HFFc6 (cell line): ENCODE measurements at regions not wholly inside any gene's neighbourhood (a gene's known extent, or its start where the extent isn't known, plus 50 kb on each side); places are given as distances from the start of the nearest gene placed in this dataset.

Experiments
- DNase-seq: peaks from one replicate; pipeline ENCODE4 v3.0.0-alpha.2; 2018
- H3K27ac Mint-ChIP-seq: 2 replicates; pipeline ENCODE4 v1.8.0; 2020; ENCODE audit warnings: mild to moderate bottlenecking, mixed read lengths
- H3K27me3 Mint-ChIP-seq: 2 replicates; pipeline ENCODE4 v1.8.0; 2021; ENCODE audit warnings: mild to moderate bottlenecking, moderate library complexity, mixed read lengths; ENCODE audit not compliant: insufficient read depth
- H3K36me3 Mint-ChIP-seq: 2 replicates; pipeline ENCODE4 v1.8.0; 2021; ENCODE audit warnings: low read depth, mixed read lengths
- H3K4me1 Mint-ChIP-seq: 2 replicates; pipeline ENCODE4 v1.8.0; 2020; ENCODE audit warnings: low read depth, mixed read lengths
- H3K4me3 Mint-ChIP-seq: 2 replicates; pipeline ENCODE4 v1.8.0; 2020; ENCODE audit warnings: mild to moderate bottlenecking, moderate library complexity, mixed read lengths
- H3K9me3 Mint-ChIP-seq: 2 replicates; pipeline ENCODE4 v1.8.0; 2020; ENCODE audit warnings: mild to moderate bottlenecking, mixed read lengths
- CTCF ChIP-seq: fragments of 200-600 bp; sonication (generic); IDR thresholded peaks from 2 replicates; pipeline ENCODE4 v1.5.0; 2021; ENCODE audit warnings: antibody characterized with exemption, mild to moderate bottlenecking

DNA sequence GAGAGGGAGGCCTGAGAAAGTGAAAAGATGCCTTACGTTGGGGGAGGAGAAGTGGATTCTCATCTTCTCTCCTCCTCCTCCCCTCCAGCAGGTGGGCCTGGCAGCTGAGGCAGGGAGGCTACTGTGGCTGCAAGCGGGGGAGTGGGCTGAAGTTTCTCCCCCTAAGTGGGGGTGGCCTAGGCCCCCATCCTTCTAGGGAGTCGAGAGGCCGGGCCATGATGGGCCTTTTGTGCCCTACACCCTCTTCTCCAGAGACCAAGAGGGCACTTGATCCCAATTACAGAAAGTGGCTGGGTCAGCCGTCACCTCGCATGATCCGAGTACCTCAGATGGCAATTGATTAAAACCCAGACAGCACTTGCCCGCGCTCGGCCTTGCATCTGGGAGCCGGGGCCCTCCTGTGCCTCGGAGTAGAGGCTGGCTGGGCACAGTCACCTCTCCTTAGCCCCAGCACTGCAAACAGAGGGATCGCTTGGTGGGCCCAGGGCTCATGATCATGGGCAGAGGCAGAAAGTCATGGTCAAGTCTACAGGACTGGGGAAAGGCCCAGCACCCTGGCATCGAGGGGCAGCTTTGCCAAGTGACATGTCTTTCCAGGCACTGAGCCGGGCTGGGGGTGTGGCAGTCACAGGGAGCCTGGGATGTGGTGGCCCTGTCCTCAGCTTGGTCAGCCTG is 78.3 kb downstream of the IRX5 start:
- H3K27me3 Mint-ChIP-seq, result peaks cover 11% of the 10 kb centered on the region

GRCh38 chr16:55009581-55009980 is 78.9 kb downstream of the IRX5 start:
- no peaks in the 10 kb centered on the region for H3K36me3 Mint-ChIP-seq
- peaks cover 11% of the 10 kb centered on the region for H3K27me3 Mint-ChIP-seq
- no peak overlapping the region for H3K27ac Mint-ChIP-seq
- no peak overlapping the region for H3K4me3 Mint-ChIP-seq
- no peak for TF ChIP-seq CTCF
- no peaks in the 10 kb centered on the region for H3K4me1 Mint-ChIP-seq
- no peaks in the 10 kb centered on the region for H3K9me3 Mint-ChIP-seq
- DNase-seq, result no peak

More for the DNA sequence above, 78.3 kb downstream of the IRX5 start:
- Mint-ChIP-seq H3K9me3 (no peaks in the 10 kb centered on the region), H3K4me1 (no peaks in the 10 kb centered on the region), H3K4me3 (no peak overlapping the region), H3K36me3 (no peaks in the 10 kb centered on the region), H3K27ac (no peak overlapping the region)
- no peak for DNase-seq
- no peak for TF ChIP-seq CTCF

DNA sequence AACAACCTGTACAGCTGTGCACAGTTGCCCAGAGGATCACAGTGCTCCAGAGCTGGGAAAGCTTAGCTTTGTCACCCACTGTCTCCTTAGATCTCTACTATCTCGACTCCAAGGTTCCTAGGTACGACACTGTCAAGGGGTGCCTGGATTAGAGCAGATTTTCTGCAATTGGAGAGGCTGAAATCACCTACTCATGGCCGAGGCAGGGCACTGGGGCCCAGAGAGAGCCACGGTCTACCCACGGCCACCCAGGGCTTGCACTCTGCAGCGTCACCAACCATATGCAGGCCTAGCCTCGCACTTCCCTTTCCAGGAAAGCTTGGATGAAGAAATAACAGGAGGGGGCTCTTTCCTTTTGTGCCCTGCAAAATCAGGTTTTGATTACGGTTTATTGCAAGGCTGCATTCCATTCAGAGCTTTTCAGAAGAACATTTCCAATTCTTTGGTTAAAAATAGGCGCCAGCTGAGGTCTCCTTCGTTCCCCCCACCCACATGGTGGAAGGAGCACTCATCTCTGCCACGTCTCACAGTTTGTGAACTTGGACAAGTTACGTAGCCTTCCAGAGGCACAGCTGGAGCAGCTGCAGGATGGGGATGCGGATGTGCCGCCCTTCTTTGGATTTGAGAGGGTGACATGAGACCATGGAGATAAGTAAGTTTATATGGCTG is 80.0 kb downstream of the IRX5 start:
- DNase-seq, result no peak
- H3K4me1 Mint-ChIP-seq, result no peaks in the 10 kb centered on the region
- H3K9me3 Mint-ChIP-seq, result no peaks in the 10 kb centered on the region
- no peak overlapping the region for H3K27ac Mint-ChIP-seq
- no peaks in the 10 kb centered on the region for H3K36me3 Mint-ChIP-seq
- no peak overlapping the region for H3K4me3 Mint-ChIP-seq
- no peak for TF ChIP-seq CTCF
- H3K27me3 Mint-ChIP-seq, result peaks cover 11% of the 10 kb centered on the region

DNA sequence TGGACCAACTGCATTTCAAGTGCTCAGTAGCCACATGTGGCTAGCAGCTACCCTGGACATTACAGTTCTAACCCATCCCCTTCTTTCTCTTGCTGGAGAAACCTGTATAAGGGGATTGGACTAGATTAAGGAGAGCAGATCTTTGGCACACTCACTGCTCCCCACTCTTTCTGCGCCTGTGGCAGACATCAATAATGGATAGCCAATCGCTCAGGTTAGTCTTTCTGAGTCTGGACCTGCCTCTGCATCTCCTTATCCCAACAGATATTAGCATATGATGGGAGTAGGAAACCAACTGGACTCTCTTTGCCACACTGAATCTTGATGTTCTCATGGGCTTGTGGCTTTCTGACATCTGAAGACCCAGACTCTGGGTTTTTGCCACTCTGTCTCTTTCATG is 81.7 kb downstream of the IRX5 start:
- Mint-ChIP-seq H3K4me3 (no peak overlapping the region), H3K4me1 (no peaks in the 10 kb centered on the region), H3K9me3 (no peaks in the 10 kb centered on the region), H3K36me3 (no peaks in the 10 kb centered on the region), H3K27ac (no peak overlapping the region), H3K27me3 (peaks cover 13% of the 10 kb centered on the region)
- DNase-seq, result no peak
- TF ChIP-seq CTCF, result no peak

DNA sequence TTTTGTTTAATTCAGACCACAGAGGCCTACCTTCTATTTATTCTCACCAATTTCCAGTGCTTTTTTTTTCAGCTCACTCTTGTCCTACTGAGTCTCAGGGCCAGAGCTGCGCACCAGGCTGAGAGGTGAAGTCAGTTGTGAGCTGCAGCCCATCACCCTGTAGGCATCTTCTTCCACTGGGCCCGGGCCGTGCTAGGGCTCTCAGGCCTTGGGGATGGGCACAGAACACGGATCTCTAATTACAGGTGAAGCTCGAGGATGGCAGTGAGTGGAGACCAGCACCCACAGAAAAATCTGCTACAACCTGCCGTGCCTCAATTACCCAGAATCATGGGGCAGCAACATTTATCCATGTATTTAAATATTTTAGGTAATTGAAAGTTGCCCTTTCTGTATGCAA is 82.1 kb downstream of the IRX5 start:
- H3K4me3 Mint-ChIP-seq, result no peak overlapping the region
- H3K36me3 Mint-ChIP-seq, result no peaks in the 10 kb centered on the region
- peaks cover 13% of the 10 kb centered on the region for H3K27me3 Mint-ChIP-seq
- TF ChIP-seq CTCF, result no peak
- H3K27ac Mint-ChIP-seq, result no peak overlapping the region
- DNase-seq, result no peak
- no peaks in the 10 kb centered on the region for H3K9me3 Mint-ChIP-seq
- no peaks in the 10 kb centered on the region for H3K4me1 Mint-ChIP-seq
